Natural killer cell (primary cell): ENCODE measurements at regions not wholly inside any gene's neighbourhood (a gene's known extent, or its start where the extent isn't known, plus 50 kb on each side); places are given as distances from the start of the nearest gene placed in this dataset.

Experiments
- ATAC-seq, 3 donors: fragments of 150-1000 bp in 2 of 3; fragments of 200-7000 bp in 1 of 3; cut with Tn5 transposase; 1 replicate in 1 of 3; 2 replicates in 2 of 3; pipeline ENCODE4 v1.10.0; 2021; ENCODE audit warnings: mild to moderate bottlenecking in 2 of 3, moderate library complexity in 2 of 3
- DNase-seq, 2 donors: peaks; one replicate each; pipeline versions ENCODE4 v3.0.0 to v3.0.0-alpha.2; 2013 to 2021; ENCODE audit warnings: mixed read lengths in 1 of 2
- H3K27ac ChIP-seq: one replicate; pipeline ENCODE4 v1.5.1; 2013; ENCODE audit warnings: mild to moderate bottlenecking, low read length
- H3K27me3 ChIP-seq: one replicate; pipeline ENCODE4 v1.6.1; 2013; ENCODE audit warnings: low read length; ENCODE audit not compliant: control insufficient read depth, insufficient read depth
- H3K36me3 ChIP-seq: one replicate; pipeline ENCODE4 v1.6.1; 2013; ENCODE audit warnings: low read length; ENCODE audit not compliant: control insufficient read depth, insufficient read depth
- H3K4me1 ChIP-seq: one replicate; pipeline ENCODE4 v1.6.1; 2013; ENCODE audit warnings: low read length; ENCODE audit not compliant: control insufficient read depth, insufficient read depth
- H3K4me3 ChIP-seq: one replicate; pipeline ENCODE4 v1.5.1; 2013; ENCODE audit warnings: low read length
- H3K9me3 ChIP-seq: one replicate; pipeline ENCODE4 v1.6.1; 2013; ENCODE audit warnings: low read length; ENCODE audit not compliant: control insufficient read depth, insufficient read depth
- H3K27ac Mint-ChIP-seq, 2 donors: one replicate each; pipeline ENCODE4 v1.8.0; 2022; ENCODE audit warnings: mild to moderate bottlenecking in 2 of 2, mixed read lengths in 2 of 2, moderate library complexity in 1 of 2
- H3K27me3 Mint-ChIP-seq, 2 donors: one replicate each; pipeline ENCODE4 v1.8.0; 2022; ENCODE audit warnings: low read depth in 2 of 2, mixed read lengths in 2 of 2
- H3K36me3 Mint-ChIP-seq: one replicate; pipeline ENCODE4 v1.8.0; 2022; ENCODE audit warnings: mixed read lengths
- H3K4me1 Mint-ChIP-seq, 2 donors: one replicate each; pipeline ENCODE4 v1.8.0; 2022; ENCODE audit warnings: mixed read lengths in 2 of 2
- H3K4me3 Mint-ChIP-seq: one replicate; pipeline ENCODE4 v1.8.0; 2022; ENCODE audit warnings: mild to moderate bottlenecking, moderate library complexity, mixed read lengths
- H3K9me3 Mint-ChIP-seq, 2 donors: one replicate each; pipeline ENCODE4 v1.8.0; 2022; ENCODE audit warnings: mixed read lengths in 2 of 2
- WGBS: methylation state at CpG from one replicate; pipeline ENCODE4 v1.1.7; 2013; ENCODE audit warnings: missing lambda C conversion rate; ENCODE audit not compliant: insufficient coverage; 5-methylcytosine and 5-hydroxymethylcytosine counted together
- intact Hi-C: fragments of 100-400 bp; cut with micrococcal nuclease; formaldehyde crosslinking; loops from one replicate; pipeline ENCODE4 v1.14.2; 2022
- TF ChIP-seq, protein P1 (sequence below): fragments of 200-600 bp; IDR thresholded peaks from one replicate; pipeline ENCODE4 v1.8.0; 2022; ENCODE audit warnings: antibody characterized with exemption

DNA sequence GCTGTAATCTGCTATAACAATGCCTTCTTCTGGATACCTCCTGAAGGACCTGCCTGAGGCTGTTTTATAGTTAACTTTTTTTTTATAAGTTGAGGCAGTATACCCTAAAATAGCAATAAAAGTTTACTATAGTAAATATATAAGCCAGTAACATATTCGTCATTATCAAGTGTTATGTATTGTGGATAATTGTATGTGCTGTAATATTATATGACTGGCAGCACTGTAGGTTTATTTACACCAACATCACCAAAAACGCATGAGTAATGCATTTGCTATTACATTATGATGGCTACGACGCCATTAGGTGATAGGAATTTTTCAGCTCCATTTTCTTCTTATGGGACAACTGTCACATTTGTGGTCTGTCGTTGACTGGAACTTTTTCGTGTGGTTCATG lies 237.2 kb upstream of the PITX2 start:
- intact Hi-C loops = no loop called here
- H3K27me3 ChIP-seq = no peaks in the 10 kb centered on the region
- TF ChIP-seq, protein P1, sequence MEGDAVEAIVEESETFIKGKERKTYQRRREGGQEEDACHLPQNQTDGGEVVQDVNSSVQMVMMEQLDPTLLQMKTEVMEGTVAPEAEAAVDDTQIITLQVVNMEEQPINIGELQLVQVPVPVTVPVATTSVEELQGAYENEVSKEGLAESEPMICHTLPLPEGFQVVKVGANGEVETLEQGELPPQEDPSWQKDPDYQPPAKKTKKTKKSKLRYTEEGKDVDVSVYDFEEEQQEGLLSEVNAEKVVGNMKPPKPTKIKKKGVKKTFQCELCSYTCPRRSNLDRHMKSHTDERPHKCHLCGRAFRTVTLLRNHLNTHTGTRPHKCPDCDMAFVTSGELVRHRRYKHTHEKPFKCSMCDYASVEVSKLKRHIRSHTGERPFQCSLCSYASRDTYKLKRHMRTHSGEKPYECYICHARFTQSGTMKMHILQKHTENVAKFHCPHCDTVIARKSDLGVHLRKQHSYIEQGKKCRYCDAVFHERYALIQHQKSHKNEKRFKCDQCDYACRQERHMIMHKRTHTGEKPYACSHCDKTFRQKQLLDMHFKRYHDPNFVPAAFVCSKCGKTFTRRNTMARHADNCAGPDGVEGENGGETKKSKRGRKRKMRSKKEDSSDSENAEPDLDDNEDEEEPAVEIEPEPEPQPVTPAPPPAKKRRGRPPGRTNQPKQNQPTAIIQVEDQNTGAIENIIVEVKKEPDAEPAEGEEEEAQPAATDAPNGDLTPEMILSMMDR = no peak
- H3K36me3 Mint-ChIP-seq = no peaks in the 10 kb centered on the region
- no peaks in the 10 kb centered on the region for H3K4me1 ChIP-seq
- H3K4me1 Mint-ChIP-seq = no peaks in the 10 kb centered on the region
- no peaks in the 10 kb centered on the region for H3K36me3 ChIP-seq
- H3K9me3 ChIP-seq = no peaks in the 10 kb centered on the region
- no peak overlapping the region for H3K27ac ChIP-seq
- peaks cover 2 to 5% of the 10 kb centered on the region in 2 donors for H3K9me3 Mint-ChIP-seq
- no peak overlapping the region for H3K27ac Mint-ChIP-seq
- no peaks in the 10 kb centered on the region for H3K27me3 Mint-ChIP-seq
- WGBS = 90% methylated on average over 3 of the region's 6 CpGs
- DNase-seq = no peak
- H3K4me3 Mint-ChIP-seq = no peak overlapping the region
- no peak overlapping the region for H3K4me3 ChIP-seq
- ATAC-seq = no peak

DNA sequence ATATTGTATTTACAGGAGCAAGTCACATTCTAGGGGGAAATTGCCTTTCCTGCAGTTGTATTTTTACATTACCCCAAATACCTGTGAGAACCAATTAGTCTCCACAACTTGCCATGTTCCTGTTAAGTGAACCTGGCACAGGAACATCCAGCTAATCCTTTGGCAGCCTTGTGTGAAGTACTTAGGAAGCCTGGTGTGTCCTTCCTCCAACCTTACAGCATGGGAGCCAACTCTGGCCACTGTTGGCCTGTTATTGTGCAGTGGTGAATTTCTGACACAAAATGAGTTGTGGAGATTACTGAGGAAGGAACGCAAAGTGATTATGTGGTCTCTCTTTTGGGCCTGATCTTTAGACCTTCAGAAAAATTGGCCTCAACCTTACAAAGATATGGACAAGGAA lies 238.0 kb upstream of the PITX2 start:
- H3K36me3 Mint-ChIP-seq = no peaks in the 10 kb centered on the region
- Histone ChIP-seq H3K4me3 (no peak overlapping the region), H3K9me3 (no peaks in the 10 kb centered on the region), H3K27me3 (no peaks in the 10 kb centered on the region), H3K36me3 (no peaks in the 10 kb centered on the region), H3K4me1 (no peaks in the 10 kb centered on the region), H3K27ac (no peak overlapping the region)
- WGBS = 88% methylated on average over 1 of the region's 1 CpG
- no peak overlapping the region for H3K4me3 Mint-ChIP-seq
- H3K9me3 Mint-ChIP-seq = peaks cover 2 to 6% of the 10 kb centered on the region in 2 donors
- H3K27me3 Mint-ChIP-seq = no peaks in the 10 kb centered on the region
- TF ChIP-seq, protein P1 = no peak
- ATAC-seq (no peak), DNase-seq (no peak)
- intact Hi-C loops = no loop called here
- no peak overlapping the region for H3K27ac Mint-ChIP-seq
- H3K4me1 Mint-ChIP-seq = no peaks in the 10 kb centered on the region

DNA sequence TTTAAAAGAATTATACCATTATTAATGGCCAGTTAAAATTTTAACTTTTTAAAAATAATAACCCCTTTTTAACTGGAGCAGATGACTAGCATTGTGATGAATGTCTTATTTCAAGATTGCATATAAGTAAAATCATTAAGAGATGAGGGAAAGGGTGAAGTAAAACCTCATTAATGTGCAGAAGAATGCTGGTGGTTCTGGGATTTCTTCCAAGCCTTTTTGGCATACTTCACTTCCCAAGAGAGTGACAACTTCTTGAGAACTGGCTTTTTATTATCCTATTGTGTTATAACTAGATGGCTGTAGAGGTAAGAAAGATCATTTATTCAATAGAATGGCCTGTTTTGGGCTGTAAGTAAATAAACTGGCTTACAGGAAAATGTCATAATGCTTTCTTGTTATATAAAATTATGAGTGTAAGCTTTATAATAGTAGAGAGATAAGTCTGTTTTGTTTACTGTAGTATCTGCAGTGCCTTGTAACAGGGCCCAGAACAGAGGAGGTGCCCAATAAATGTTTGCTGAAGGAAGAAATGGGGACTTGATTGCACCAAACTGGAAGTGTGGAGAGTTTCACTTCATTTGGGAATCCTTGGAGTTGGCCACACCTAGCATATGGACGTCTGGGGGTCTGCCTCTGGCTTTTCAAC lies 242.9 kb upstream of the PITX2 start:
- intact Hi-C loops = no loop called here
- DNase-seq = no peak
- no peak overlapping the region for H3K27ac ChIP-seq
- no peak for ATAC-seq
- no peaks in the 10 kb centered on the region for H3K36me3 ChIP-seq
- no peaks in the 10 kb centered on the region for H3K9me3 ChIP-seq
- TF ChIP-seq, protein P1 = no peak
- no peaks in the 10 kb centered on the region for H3K27me3 ChIP-seq
- no peak overlapping the region for H3K4me3 Mint-ChIP-seq
- H3K9me3 Mint-ChIP-seq = peaks cover 3 to 8% of the 10 kb centered on the region in 2 donors
- H3K4me1 Mint-ChIP-seq = no peaks in the 10 kb centered on the region
- H3K4me1 ChIP-seq = no peaks in the 10 kb centered on the region
- H3K4me3 ChIP-seq = no peak overlapping the region
- H3K27me3 Mint-ChIP-seq = no peaks in the 10 kb centered on the region
- no peak overlapping the region for H3K27ac Mint-ChIP-seq
- WGBS = 26% methylated on average over 1 of the region's 1 CpG
- H3K36me3 Mint-ChIP-seq = no peaks in the 10 kb centered on the region
